Fibroblast of skin of right biceps (primary cell): ENCODE measurements at regions not wholly inside any gene's neighbourhood (a gene's known extent, or its start where the extent isn't known, plus 50 kb on each side); places are given as distances from the start of the nearest gene placed in this dataset.

Experiments
- DNase-seq: peaks from one replicate; pipeline ENCODE4 v3.0.0-alpha.2; 2013

- DNase-seq = peak; percentile 93
Observed at GRCh38 chr2:171225302-171225980, 64.7 kb upstream of the TLK1 start.

GRCh38 chr2:171217330-171217729 lies 56.6 kb upstream of the TLK1 start:
- no peak for DNase-seq

- DNase-seq = no peak
Observed at GRCh38 chr2:171216631-171217030, 55.9 kb upstream of the TLK1 start.

DNA sequence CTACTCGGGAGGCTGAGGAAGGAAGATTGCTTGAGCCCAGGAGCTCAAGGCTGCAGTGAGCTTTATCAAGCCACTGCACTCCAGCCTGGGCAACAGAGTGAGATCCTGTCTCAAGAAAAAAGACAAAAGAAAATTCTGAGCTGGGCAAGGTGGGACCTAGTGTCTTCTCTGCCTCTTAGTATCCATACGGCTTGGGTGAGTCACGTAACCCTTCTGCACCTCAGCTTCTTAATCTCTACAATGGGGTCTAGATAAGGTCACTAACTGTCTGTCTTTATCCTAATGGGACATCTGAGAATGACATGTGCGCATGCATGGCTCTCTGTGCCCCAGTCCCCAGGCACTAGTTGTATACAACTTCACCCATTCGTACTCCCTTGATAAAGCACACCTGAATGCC lies 53.4 kb upstream of the TLK1 start:
- DNase-seq = no peak

- no peak for DNase-seq
Observed at GRCh38 chr2:171210864-171211431, 50.3 kb upstream of the TLK1 start.
